ENCODE measurements at regions not wholly inside any gene's neighbourhood (a gene's known extent, or its start where the extent isn't known, plus 50 kb on each side); places are given as distances from the start of the nearest gene placed in this dataset.

DNA sequence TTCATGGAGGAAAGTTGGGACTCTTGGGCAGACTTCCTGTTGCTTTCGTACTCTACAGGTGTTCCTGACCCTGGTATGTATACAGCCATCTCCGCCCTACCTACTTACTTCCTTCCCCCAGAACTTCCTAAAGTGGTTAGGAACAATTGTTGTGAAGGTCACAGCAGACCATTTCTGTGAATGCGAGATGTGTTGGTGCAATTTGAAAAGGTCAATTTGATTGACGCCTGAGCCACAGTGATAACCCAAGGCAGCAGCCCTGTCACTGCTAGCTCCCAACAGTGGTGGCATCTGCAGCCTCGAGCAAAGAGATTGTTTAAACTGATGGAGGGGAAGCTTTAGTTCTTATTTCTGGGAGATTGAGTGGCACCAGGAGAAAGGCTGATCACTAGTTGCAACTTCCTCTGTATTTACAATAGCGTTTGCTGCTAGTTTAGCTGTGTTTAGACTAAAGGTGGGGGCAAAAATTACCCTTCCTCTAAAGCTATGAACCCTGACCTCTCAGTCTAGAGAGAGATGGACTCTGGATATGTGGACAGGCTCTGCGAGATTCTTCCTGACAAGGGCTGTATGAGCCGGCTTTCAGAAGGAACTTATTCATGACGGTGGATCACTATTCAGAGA, 78.3 kb upstream of the MAP4K3 start:
- Histone ChIP-seq H3K4me3 (ENCODE audit: extremely low read depth in 1 of 4, insufficient read depth in 2 of 4, low read depth in 3 of 4, low read length in 4 of 4) (no peak overlapping the region), H3K18ac (ENCODE audit: extremely low read depth, low read length) (peak overlapping the region; percentile 64; the same call in 1 of the 2 replicates), H3K79me2 (ENCODE audit: control insufficient read depth in 1 of 2, insufficient read depth in 2 of 2, low read length in 2 of 2) (no peaks in the 10 kb centered on the region), H3K4me1 (replicated peaks in 1 of 4; ENCODE audit: control insufficient read depth in 3 of 4, insufficient read depth in 4 of 4, low read length in 3 of 4) (peaks cover 5 to 29% (median 15%) of the 10 kb centered on the region in 4 experiments), H3K56ac (replicated peaks; ENCODE audit: insufficient read length, low read depth, low read length) (peak overlapping the region; percentile 59), H3K4me2 (ENCODE audit: insufficient read depth in 1 of 2, low read depth in 2 of 2, low read length in 2 of 2) (no peak overlapping the region), H2BK120ac (replicated peaks; ENCODE audit: low read depth, low read length) (peak overlapping the region; percentile 63), H3K23me2 (ENCODE audit: low read depth, low read length) (no peaks in the 10 kb centered on the region), H2BK12ac (ENCODE audit: low read depth, low read length) (peak overlapping the region; percentile 41; the same call in 1 of the 2 replicates), H3K27me3 (replicated peaks in 1 of 4; ENCODE audit: control insufficient read depth in 3 of 4, extremely low read depth in 1 of 4, insufficient read depth in 3 of 4, low read length in 3 of 4) (no peaks in the 10 kb centered on the region), H3K36me3 (ENCODE audit: control insufficient read depth in 2 of 4, insufficient read depth in 4 of 4, low read length in 3 of 4) (no peaks in the 10 kb centered on the region; a peak in 2 of 8 replicates), H2BK15ac (ENCODE audit: low read length) (no peak overlapping the region), H3K79me1 (ENCODE audit: low read depth, low read length) (no peaks in the 10 kb centered on the region), H4K5ac (ENCODE audit: insufficient read length, low read depth, low read length) (no peak overlapping the region), H3K14ac (ENCODE audit: insufficient read length) (no peak overlapping the region), H3K9ac (replicated peaks in 1 of 4; ENCODE audit: extremely low read depth in 1 of 4, low read depth in 3 of 4, low read length in 3 of 4) (no peak overlapping the region), H3K9me3 (ENCODE audit: insufficient read depth in 2 of 2, low read depth in 1 of 2, low read length in 1 of 2) (no peaks in the 10 kb centered on the region), H3K27ac (ENCODE audit: low read depth, low read length) (no peak overlapping the region), H4K91ac (replicated peaks; ENCODE audit: insufficient read length, low read length) (peak overlapping the region; percentile 67), H3K23ac (ENCODE audit: insufficient read length) (no peak overlapping the region), H3K4ac (replicated peaks; ENCODE audit: insufficient read length, low read depth, low read length) (peak overlapping the region; percentile 79), H2BK20ac (ENCODE audit: low read length) (peak overlapping the region; percentile 63; the same call in 1 of the 2 replicates), H4K20me1 (replicated peaks in 1 of 2; ENCODE audit: control insufficient read depth in 1 of 2, insufficient read depth in 2 of 2, low read length in 2 of 2) (no peaks in the 10 kb centered on the region), H2BK5ac (ENCODE audit: low read depth, low read length) (peak overlapping the region; percentile 92; the same call in 1 of the 2 replicates), H4K8ac (ENCODE audit: extremely low read depth, insufficient read depth, low read length) (no peak overlapping the region), H2AFZ (ENCODE audit: low read length) (no peak overlapping the region), H2AK5ac (ENCODE audit: low read depth, low read length) (no peak overlapping the region)
- POLR2A ChIA-PET (ENCODE audit: partially characterized antibody) = interaction anchor here (1.2 kb wide), 1 partner anchor 22 kb away, joined by 5 read pairs; no protein-coding TSS in a partner anchor
- no peak for DNase-seq (ENCODE audit: low read depth in 1 of 2, low spot score in 2 of 2)
- no peak for FAIRE-seq
- 85% methylated on average over 9 of the region's 9 CpGs; no CpG with 5 or more reads in 1 of the 2 experiments for WGBS, 2 experiments (ENCODE audit: extremely low coverage in 1 of 2, insufficient coverage in 1 of 2, insufficient read length in 1 of 2, insufficient replicate concordance in 2 of 2, low coverage in 1 of 2, low lambda C conversion rate in 2 of 2, missing lambda C conversion rate in 1 of 2)
- CTCF ChIA-PET (ENCODE audit: partially characterized antibody) = interaction anchor here (0.7 to 5.3 kb wide), 11 partner anchors 9 to 249 kb away, joined by 3 to 30 read pairs (median 4); no protein-coding TSS in a partner anchor
- TF ChIP-seq GTF2F1 (IDR thresholded peaks at IDR 0.05; ENCODE audit: borderline replicate concordance, low read depth, low read length) (no peak), EZH2 (IDR thresholded peaks at IDR 0.05; ENCODE audit: low read depth, low read length, severe bottlenecking) (no peak), SIRT6 (IDR thresholded peaks at IDR 0.05; ENCODE audit: low read length) (no peak), JUND (IDR thresholded peaks at IDR 0.05; ENCODE audit: low read length) (no peak), ATF2 (IDR thresholded peaks at IDR 0.05; ENCODE audit: low read length) (no peak), GABPA (IDR thresholded peaks at IDR 0.05; ENCODE audit: borderline replicate concordance, insufficient read depth, low read length) (no peak), SP4 (IDR thresholded peaks at IDR 0.05; ENCODE audit: low read length) (no peak), ZNF274 (IDR thresholded peaks at IDR 0.05; ENCODE audit: borderline replicate concordance, extremely low read depth, low read length) (no peak), SAP30 (IDR thresholded peaks at IDR 0.05; ENCODE audit: insufficient read depth, insufficient replicate concordance, low read length) (no peak)

Data from H1 (cell line).